GM18508 (cell line): ENCODE measurements at regions not wholly inside any gene's neighbourhood (a gene's known extent, or its start where the extent isn't known, plus 50 kb on each side); places are given as distances from the start of the nearest gene placed in this dataset.

Experiments
- ATAC-seq: cut with Tn5 transposase; IDR thresholded peaks from one replicate; pipeline ENCODE4 v1.9.1; 2021; ENCODE audit warnings: moderate number of reproducible peaks; ENCODE audit not compliant: insufficient read depth, unreplicated experiment

DNA sequence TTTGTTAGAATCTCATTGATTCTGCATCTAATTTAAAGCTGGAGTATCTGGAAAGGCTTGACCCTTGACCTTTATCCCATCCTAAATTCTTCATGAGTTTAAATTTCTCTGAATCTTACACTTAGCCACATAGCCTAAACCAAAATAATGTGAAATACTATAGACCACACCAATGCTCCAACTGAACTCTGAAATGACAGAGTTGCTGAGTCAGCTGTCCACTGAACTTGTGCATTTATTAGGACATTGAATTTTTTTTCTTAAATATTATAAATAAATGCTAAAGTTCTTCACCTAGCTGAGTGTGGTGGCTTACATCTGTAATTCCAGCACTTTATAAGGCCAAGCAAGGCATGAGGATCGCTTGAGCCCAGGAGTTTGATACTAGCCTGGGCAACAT, 390.9 kb upstream of the PFKP start:
- ATAC-seq, result no peak

DNA sequence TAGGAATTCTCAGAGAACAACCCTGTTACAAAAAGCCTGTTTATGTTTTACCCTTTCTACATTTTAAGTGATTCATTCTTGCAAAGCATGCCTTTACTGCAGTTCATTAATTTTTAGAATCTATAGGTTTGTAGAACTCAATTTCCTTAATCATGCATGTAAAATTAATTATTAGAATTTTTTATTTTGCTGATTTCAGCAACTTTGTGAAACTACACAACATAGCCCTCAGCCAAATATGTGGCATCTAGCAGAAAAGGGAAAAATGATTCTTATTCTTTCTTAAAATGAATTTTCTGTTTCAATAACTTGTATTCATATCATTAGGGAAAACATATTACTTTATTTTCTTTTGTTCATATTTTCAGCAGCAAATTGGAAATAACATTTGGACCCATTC, 392.9 kb upstream of the PFKP start:
- no peak for ATAC-seq

DNA sequence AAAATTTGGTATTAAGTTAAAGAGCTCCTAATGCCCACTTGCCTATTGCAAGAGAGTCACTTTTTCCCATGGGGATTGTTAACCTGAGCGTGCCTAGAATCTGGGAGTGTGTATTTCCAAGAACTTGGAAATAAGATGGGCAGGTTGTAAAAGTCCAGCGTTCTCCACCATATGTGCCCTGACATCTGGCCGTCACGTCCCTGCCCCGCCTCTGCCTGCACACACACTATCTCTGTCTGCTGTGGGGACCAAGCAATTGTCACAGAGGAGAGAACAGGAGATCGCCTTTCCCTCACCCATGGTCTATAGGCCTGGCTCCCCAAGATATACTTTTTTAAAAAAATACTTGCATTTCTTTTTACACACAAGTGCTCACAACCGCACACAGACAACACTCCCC, 396.5 kb upstream of the PFKP start:
- ATAC-seq, result no peak

DNA sequence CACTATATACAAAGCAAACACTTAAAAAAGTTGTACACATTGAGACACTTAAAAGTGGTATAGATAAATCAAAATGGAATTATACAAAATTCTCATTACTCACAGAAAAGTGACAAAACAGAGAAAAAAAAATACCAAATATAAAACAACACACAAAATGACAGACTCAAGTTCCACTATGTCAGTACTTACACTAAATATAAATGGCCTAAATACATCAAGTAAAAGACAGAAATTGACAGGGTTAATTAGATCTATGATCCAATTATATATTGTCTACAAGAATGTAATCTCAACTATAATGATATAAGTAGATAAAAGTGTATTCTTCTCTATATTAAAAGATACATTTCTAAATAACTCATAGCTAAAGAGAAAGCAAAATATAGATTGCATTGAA, 401.6 kb upstream of the PFKP start:
- ATAC-seq, result no peak

DNA sequence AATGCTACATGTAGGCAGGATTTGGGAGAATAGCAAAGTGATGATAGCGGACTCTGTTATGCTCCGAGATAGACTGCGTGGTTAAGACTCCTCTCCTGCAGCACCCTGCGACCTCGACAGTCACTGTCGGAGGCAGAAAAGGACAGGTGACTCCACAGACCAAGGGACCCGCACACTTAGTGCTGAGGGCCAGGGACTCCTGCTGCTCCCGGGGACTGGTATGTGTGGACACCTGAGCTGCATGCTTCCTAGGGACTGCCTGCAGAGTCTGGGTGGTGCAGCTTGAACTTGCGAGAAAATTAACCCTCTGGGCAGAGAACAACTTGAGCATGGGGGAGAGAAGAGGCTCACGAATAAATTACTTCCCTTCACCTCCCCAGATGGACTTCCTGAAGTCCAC, 407.1 kb upstream of the PFKP start:
- no peak for ATAC-seq

DNA sequence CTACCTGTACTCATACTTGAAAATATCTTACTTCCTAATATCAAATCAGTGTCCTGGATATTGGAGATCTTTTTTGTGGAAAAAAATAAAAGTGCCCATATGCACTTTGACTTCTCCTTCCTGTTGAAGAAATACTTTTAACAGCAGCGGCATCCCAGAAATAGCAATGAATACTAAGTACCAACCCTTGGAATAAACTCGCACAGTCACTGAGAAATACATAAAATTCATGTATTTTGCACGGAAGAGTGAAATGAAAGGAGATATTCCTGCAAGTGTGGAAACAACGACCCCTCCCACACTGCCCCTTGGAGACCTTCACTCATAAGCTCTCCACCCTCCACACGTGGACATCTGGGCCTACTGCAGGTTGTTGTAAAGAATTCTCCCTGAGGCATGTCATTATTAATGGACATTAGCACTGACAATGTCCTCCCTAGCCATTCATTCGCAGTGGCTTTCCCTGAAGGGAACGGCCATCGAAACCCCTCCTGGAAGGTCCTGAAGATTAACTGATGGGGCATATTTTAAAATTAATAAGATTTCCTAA, 407.6 kb upstream of the PFKP start:
- ATAC-seq, result no peak

DNA sequence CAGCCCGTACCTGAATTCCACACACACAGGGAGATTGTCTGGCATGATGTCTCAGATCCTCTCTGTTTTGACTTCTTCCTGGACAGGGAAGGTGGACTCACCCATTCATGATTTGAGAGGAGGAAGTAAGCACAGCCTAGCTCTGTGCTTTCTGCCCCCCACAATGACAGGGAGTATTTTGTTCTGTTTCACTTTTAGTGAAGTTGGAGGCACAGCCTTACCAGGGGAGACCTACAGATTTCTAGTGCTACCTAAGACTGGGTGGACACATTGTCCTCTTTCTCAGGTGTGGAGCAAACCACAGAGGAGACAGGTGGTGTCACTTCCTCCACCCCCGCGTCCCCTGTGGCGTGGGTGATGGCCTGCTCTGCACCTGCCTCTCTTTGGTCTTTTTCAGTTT, 408.6 kb upstream of the PFKP start:
- ATAC-seq, result no peak

DNA sequence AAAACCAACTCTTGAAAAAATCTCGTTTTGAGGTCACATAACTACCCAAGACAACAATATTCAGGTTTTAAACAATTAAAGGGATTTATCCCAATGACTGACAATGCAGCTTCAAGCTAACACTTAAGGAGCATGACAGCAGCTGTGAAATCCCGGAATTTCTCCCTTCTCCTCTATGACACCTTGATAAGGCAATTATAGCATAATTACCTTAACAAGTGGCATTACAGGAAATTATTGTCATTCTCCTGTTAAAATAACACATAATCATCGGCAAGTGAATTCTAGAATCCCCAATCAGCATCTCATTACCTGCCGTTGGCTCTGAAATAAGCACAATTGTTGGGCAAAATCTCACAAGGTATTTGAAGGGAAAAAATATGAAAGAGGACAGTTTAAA, 417.0 kb upstream of the PFKP start:
- no peak for ATAC-seq

DNA sequence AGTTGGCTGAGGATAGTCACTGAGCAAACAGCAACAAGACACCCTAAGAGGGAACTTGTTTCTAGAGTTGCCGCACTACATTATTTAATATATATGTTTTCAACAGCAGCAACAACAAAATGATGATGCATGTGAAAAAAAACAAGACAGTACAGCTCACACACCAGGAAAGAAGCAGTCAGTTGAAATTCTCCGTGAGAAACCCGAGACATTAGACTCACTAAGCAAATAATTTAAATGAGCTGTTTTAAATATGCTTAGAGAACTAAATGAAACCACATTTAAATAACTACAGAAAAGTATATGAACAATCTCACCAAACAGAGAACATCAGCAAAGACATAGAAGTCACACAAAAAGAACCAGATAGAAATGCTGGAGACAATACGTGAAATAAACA, 426.3 kb upstream of the PFKP start:
- no peak for ATAC-seq

DNA sequence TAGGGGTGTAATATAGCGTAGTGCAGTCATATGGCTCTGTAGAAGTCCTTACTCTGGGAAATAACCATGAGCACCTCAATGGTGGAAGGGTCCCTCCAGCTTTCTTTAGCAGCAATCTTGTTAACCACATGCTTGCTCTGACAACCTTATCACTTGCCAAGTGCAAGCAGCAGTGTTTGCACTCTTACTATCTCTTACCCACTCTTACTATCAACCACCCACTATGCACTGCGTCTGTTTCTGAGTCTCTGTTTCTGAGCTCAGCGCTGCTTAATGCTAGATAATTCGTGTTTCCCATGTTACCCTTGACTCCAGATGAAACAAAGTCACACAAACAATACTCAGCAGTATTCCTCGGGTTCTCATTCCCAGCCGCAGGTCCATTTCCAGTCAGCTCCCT, 433.7 kb upstream of the PFKP start:
- no peak for ATAC-seq

DNA sequence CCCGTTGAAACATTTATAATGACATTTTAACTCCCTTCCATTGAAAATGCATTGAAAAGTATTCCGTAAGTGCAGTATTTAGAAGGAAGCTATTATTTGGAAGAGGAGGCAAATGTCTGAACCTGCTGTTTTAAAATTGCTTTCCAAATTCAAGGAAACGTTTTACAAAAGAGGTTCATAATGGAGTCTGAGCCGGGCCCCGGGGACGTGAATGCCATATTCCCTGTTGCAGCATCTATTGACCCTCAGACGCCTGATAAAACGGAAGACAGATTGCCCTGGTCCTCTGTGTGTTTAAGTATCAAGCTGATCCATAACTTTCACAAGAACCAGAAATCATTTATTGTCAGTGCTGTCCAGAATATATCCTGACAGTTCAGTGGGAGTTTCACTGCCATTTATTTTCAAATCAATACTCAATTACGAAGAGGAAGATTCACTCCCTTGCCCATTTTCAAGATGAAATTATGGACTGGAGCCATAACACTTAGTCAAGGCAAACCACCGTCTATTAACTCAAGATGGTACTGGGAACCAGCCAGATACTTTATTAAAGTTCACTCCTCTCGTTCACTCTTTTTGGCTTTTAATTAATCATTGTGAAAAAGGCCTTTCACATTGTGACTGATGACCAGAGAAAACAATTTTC, 435.7 kb upstream of the PFKP start:
- ATAC-seq, result no peak

DNA sequence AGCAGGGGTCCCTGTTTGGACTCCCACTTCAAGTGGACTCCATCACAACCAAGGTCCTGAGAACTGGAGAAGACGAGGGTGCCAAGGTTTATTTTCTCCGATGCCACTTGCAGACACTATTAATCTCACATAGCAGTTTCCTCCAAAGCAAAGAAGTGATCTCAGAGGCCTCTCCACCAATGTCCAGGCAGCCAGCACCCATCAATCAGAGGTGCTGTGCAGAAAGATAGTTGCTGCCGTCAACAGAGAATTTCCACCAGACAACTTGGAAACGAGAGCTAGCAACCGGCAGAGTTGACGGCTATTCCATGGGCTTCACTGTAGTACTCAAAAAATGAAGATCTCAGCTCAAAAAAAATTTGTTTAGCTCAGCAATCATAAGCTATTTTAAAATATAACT, 438.6 kb upstream of the PFKP start:
- ATAC-seq, result no peak

DNA sequence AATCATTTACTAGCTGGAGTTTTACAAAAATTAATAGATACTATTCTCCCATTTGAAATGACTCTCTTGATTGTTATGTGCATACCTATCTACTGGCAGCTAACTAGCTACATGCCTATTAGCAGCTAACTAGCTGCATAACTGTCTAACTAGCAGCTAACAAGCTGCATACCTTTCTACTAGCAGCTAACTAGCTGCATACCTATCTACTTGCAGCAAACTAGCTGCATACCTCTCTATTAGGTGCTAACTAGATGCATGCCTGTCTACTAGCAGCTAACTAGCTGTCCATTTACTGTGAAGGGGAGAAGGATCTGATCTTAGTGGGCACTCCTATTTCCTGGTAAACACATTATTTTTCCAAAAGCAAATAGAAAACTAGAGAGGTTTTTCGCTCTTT, 439.4 kb upstream of the PFKP start:
- no peak for ATAC-seq

DNA sequence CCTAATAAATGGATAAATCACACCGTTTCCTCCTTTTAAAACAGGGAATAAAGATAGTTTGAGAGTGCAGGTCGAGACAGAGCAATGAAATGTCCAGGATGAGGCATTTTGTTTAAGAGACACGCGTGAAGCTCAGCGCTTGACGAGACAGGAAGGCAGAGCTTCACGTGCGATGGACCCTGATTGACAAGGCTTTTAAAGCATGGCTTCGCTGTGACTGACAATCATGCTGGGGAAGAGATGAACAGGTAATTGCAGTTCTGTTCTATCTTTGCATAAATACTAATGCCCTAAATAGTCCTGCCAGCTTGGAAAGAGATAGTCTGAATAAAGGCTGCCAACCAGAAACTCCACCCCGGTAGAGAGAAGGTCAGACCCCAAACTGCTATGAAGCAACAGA, 442.3 kb upstream of the PFKP start:
- no peak for ATAC-seq

DNA sequence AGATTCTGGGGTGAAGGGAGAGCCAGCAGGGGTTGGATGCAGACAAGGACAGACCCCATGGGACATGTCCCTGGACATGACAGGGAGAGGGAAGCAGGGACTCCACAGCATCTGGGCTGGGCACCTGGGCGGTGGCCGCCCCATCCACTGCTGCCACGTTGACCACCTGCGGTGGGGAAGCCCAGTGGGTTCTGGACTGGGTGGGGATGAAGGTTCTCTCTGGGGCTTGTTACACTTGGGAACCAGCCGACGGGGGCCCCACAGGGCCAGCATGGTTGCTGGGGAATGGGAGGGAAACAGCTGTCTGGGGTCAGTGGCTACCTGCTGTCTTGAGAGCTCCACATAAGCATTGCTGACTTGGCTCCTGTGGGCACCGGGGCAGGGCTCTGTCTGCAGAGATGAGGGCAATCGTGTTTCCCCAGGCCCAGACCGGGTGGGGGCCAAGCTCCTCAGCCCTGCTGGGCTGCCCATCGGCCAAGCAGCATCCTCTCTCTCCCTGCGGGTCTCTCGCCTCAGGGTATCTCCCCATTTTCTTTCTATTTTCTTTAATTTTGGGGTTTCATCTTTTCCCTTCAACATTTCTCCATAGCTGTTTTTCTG, 443.6 kb upstream of the PFKP start:
- ATAC-seq, result no peak

DNA sequence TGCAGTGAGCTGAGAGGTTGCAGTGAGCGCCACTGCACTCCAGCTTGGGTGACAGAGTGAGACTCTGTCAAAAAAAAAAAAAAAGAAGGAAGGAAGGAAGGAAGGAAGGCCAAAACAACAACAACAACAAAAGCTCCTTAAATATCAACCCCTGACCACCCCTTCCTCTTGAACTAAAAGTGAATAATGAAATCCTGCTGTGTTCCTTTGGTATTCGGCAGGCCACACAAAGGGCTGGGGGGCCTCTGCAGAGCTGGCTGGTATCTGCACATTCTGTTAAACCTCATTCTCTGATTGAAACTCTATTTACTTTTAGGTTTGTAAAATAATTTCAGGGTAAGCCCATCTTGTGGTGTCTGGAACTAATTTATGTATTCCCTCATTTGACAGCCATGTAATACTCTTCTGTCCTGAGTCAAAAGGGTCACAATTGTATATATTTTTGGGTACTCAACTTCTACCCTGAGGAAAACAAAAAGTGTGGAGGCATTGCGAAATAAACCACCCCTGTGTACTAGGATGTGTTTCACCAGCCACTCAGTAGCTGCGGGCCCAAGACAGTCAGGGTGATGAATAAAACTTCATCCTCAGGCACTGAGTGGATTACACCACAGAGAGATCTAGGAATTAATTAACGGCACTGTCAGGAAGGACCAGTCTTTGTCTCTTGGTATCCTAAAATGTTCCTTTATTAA, 446.4 kb upstream of the PFKP start:
- no peak for ATAC-seq

DNA sequence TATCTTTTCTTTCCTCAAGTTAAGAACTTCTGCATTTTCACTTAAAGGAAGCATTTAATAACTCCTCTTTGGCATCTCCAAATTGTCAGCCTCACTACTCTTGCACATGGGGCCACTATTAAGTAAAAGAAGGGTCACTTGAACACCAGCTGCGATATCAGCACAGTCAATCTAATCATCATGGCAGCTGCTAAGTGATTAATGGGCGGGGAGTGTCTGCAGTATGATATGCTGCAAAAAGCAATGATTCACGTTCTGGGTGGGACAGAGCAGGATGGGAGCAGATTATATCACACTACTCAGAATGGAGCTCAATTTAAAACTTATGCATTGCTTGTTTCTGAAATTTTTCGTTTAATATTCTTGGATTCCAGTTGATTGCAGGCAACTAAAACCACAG, 447.4 kb upstream of the PFKP start:
- no peak for ATAC-seq

DNA sequence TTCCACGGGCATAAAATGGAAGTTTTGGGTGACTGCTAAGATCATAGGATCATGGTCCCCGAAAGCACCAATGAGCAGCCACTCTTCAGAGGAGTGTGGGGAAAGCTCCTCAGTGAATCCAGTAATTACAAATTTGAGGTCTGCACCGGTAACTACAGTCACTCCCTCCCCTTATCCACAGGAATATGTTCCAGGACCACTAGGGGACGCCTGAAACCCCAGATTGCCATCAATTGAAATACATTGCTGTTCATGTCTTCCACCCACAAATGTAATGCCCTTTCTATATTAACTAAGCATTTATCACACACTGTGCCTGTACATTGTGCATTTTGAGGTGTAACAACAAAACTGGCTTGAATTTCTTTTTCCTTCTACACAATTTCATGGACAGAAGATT, 447.9 kb upstream of the PFKP start:
- no peak for ATAC-seq

DNA sequence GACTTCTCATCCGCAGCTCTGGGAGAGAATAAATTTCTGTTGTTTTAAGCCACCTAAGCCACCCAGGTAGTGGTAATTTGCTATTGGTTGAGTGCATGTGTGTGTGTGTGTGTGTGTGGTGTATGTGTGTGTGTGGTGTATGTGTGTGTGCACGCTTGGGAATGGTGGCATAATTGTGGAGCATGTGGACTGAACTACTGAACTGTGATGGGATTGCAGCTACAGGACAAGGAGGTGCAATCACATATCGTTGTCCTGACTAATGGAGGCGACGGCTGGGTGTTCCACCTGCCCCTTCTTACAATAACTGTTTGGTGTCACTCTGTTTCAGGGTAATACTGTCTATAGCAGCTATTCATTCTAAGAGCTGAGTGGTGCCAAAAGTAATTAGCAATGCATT, 448.7 kb upstream of the PFKP start:
- no peak for ATAC-seq

DNA sequence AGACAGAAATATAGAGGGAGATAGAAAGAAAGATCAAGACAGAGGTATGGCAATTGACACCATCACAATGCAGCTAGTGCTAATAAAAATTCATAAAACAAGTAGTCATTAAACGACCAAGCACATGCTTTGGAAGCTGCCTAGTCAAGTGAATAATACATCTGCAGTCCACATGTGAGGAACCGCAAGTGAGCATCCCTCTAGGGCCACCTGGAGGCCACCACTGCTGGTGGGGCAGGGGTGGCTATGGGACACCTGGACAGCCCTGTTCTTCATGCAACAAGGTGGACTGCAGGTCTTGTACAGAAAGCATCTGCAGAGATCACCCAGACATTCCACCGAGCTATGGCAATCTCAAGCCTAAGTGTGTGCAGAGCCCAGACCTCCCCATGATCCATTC, 451.1 kb upstream of the PFKP start:
- ATAC-seq, result no peak

DNA sequence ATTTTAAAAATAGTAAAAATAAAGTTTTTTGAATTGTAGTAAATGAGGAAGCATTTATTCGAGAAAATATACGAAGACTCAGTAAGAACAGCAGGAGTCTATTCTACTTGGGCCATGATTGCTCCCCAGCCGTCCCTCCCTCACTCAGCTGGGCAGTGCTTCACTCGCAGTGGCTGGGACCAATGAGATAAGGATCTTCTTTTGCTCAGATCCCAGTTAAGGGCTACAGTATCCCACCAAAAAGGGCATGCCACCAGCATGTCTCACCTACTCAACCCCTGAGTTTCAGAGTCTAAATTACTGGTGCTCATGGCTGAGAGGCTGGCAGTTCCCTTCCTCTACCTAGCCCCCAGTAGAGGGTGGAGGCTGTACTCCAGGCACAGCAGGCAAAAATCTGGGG, 455.7 kb upstream of the PFKP start:
- no peak for ATAC-seq

DNA sequence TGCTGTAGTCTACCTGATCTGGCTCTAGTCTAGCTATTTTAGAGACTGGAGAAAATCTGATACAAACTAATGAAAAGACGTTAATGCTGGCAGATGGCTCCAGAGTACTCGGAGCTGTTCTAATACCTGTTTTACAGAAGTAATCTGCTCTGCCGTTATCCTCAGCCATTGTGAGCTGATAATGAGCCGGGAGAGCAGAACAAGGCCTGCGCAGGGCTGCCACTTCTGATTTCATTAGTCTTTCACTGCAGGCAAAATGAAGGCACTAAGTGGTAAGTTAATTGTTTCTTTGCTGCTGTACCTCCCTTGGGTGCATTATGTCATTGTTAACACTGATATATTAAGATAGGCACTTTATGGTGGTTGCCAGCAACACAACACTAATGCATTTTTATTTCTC, 456.4 kb upstream of the PFKP start:
- no peak for ATAC-seq
